Neural crest cell (in vitro differentiated cells): ENCODE measurements at regions not wholly inside any gene's neighbourhood (a gene's known extent, or its start where the extent isn't known, plus 50 kb on each side); places are given as distances from the start of the nearest gene placed in this dataset.

Experiments used
- DNase-seq: peaks from one replicate; pipeline ENCODE4 v3.0.0; 2021; ENCODE audit warnings: low read depth, mixed read lengths, low spot score
- H3K27ac Mint-ChIP-seq: one replicate; pipeline ENCODE4 v1.8.0; 2021; ENCODE audit warnings: mild to moderate bottlenecking, mixed read lengths; ENCODE audit not compliant: unreplicated experiment
- H3K27me3 Mint-ChIP-seq: 2 replicates; pipeline ENCODE4 v1.8.0; 2021; ENCODE audit warnings: low read depth, mild to moderate bottlenecking, mixed read lengths
- H3K36me3 Mint-ChIP-seq: 2 replicates; pipeline ENCODE4 v1.8.0; 2021; ENCODE audit warnings: low read depth, mild to moderate bottlenecking, mixed read lengths
- H3K4me1 Mint-ChIP-seq: 2 replicates; pipeline ENCODE4 v1.8.0; 2021; ENCODE audit warnings: mixed read lengths
- H3K4me3 Mint-ChIP-seq: one replicate; pipeline ENCODE4 v1.8.0; 2021; ENCODE audit warnings: mild to moderate bottlenecking, mixed read lengths
- H3K9me3 Mint-ChIP-seq: 2 replicates; pipeline ENCODE4 v1.8.0; 2021; ENCODE audit warnings: mixed read lengths
- TF ChIP-seq, protein P1 (sequence below): fragments of 200-600 bp; sonication (generic); conservative IDR thresholded peaks from 2 replicates; pipeline ENCODE4 v1.5.0; 2021; ENCODE audit warnings: antibody characterized with exemption, mild to moderate bottlenecking

DNA sequence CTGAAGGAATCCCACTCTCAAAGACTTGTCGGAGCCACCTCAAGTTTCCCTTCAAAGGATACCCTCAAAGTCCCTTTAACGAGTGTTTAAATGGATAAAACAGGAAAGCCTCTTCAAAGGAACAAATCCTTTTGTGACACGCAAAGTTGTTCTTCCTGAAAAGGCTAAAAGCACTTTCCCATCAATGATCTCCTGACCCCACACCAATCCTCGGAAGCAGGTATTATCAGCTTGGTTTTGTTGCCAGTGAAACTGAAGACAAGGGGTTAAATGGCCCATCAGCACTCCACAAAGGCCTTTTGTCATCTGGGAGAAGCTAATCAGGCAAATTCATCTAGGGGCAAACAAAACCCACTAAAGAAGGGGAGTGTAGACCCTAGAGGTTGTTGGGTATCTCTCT, 418.0 kb upstream of the ID2 start:
- Mint-ChIP-seq H3K36me3 (no peaks in the 10 kb centered on the region), H3K9me3 (no peaks in the 10 kb centered on the region), H3K4me3 (peak overlapping the region; percentile 13), H3K27me3 (no peaks in the 10 kb centered on the region), H3K27ac (peak overlapping the region; percentile 68), H3K4me1 (peaks cover 65% of the 10 kb centered on the region)
- TF ChIP-seq, protein P1, sequence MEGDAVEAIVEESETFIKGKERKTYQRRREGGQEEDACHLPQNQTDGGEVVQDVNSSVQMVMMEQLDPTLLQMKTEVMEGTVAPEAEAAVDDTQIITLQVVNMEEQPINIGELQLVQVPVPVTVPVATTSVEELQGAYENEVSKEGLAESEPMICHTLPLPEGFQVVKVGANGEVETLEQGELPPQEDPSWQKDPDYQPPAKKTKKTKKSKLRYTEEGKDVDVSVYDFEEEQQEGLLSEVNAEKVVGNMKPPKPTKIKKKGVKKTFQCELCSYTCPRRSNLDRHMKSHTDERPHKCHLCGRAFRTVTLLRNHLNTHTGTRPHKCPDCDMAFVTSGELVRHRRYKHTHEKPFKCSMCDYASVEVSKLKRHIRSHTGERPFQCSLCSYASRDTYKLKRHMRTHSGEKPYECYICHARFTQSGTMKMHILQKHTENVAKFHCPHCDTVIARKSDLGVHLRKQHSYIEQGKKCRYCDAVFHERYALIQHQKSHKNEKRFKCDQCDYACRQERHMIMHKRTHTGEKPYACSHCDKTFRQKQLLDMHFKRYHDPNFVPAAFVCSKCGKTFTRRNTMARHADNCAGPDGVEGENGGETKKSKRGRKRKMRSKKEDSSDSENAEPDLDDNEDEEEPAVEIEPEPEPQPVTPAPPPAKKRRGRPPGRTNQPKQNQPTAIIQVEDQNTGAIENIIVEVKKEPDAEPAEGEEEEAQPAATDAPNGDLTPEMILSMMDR = no peak
- DNase-seq = no peak

DNA sequence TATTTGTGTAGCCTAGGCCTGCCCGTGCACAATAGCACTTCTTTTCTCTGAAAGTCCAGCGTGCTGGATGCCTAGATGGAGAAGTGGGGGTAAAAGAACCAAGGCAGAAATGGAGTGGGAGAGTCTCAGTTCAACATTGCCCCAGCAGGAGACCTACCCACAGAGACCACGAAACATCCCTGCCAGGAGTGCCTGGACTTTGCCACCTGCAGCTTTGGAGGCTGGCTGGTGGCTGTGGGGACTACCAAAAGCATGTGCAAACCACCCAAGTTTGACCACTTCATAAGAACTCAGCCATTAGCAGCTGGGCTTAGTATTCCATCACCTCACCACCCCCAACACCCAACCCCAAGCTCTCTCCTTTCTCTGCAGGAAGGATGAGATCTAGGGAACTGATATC, 416.9 kb upstream of the ID2 start:
- TF ChIP-seq, protein P1 = no peak
- H3K9me3 Mint-ChIP-seq = no peaks in the 10 kb centered on the region
- no peaks in the 10 kb centered on the region for H3K36me3 Mint-ChIP-seq
- peak overlapping the region; percentile 83 for H3K27ac Mint-ChIP-seq
- no peak for DNase-seq
- H3K4me3 Mint-ChIP-seq = no peak overlapping the region
- H3K4me1 Mint-ChIP-seq = peaks cover 58% of the 10 kb centered on the region
- H3K27me3 Mint-ChIP-seq = no peaks in the 10 kb centered on the region

GRCh38 chr2:8265476-8266226, 416.2 kb upstream of the ID2 start:
- DNase-seq = no peak
- no peak overlapping the region for H3K27ac Mint-ChIP-seq
- H3K4me1 Mint-ChIP-seq = peaks cover 58% of the 10 kb centered on the region
- no peaks in the 10 kb centered on the region for H3K9me3 Mint-ChIP-seq
- no peak overlapping the region for H3K4me3 Mint-ChIP-seq
- H3K27me3 Mint-ChIP-seq = no peaks in the 10 kb centered on the region
- TF ChIP-seq, protein P1 = no peak
- no peaks in the 10 kb centered on the region for H3K36me3 Mint-ChIP-seq

DNA sequence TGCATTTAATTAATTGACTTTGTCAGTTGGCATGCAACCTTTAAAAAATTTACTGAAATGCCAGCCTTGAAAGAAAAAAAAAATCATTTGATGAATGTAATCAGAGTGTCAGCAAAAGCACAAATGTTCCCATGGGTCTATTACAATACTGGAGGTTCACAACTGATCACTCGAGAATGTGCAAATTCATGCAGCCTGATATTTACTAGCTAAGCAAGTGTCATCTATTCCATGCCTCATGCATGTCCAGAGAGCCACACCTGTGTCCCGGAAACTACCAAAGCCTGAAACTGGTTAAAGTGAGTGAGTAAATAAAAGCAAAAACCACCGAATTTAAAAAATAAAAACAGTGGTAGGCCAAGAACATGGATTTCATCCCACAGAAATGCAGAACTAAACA, 415.3 kb upstream of the ID2 start:
- no peaks in the 10 kb centered on the region for H3K36me3 Mint-ChIP-seq
- TF ChIP-seq, protein P1 = no peak
- H3K9me3 Mint-ChIP-seq = peaks cover 6% of the 10 kb centered on the region
- H3K27me3 Mint-ChIP-seq = no peaks in the 10 kb centered on the region
- no peak overlapping the region for H3K27ac Mint-ChIP-seq
- H3K4me1 Mint-ChIP-seq = peaks cover 58% of the 10 kb centered on the region
- no peak overlapping the region for H3K4me3 Mint-ChIP-seq
- no peak for DNase-seq

DNA sequence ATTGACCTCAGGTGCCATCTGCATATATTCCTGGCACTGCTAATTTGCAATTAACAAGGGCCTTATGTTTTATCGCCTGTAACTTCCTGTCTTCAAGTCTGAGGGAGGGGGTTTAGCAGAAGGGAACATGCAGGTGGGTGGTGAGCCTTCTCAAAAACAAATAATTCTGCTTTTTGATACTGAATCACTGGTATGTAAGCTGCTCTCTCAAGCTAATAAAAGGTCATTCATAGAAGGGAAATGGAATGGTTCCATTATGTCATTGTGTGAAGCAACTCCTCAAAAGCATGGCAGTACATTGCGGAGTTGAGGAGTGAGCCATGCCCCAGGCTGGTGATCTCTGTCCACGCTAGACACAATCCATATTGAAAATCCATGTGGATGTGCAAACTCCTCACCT, 414.8 kb upstream of the ID2 start:
- no peak for DNase-seq
- no peak overlapping the region for H3K27ac Mint-ChIP-seq
- H3K4me1 Mint-ChIP-seq = peaks cover 53% of the 10 kb centered on the region
- no peaks in the 10 kb centered on the region for H3K27me3 Mint-ChIP-seq
- TF ChIP-seq, protein P1 = no peak
- H3K4me3 Mint-ChIP-seq = no peak overlapping the region
- peaks cover 5% of the 10 kb centered on the region for H3K36me3 Mint-ChIP-seq
- H3K9me3 Mint-ChIP-seq = peaks cover 6% of the 10 kb centered on the region
